ENCODE measurements at regions not wholly inside any gene's neighbourhood (a gene's known extent, or its start where the extent isn't known, plus 50 kb on each side); places are given as distances from the start of the nearest gene placed in this dataset.

DNA sequence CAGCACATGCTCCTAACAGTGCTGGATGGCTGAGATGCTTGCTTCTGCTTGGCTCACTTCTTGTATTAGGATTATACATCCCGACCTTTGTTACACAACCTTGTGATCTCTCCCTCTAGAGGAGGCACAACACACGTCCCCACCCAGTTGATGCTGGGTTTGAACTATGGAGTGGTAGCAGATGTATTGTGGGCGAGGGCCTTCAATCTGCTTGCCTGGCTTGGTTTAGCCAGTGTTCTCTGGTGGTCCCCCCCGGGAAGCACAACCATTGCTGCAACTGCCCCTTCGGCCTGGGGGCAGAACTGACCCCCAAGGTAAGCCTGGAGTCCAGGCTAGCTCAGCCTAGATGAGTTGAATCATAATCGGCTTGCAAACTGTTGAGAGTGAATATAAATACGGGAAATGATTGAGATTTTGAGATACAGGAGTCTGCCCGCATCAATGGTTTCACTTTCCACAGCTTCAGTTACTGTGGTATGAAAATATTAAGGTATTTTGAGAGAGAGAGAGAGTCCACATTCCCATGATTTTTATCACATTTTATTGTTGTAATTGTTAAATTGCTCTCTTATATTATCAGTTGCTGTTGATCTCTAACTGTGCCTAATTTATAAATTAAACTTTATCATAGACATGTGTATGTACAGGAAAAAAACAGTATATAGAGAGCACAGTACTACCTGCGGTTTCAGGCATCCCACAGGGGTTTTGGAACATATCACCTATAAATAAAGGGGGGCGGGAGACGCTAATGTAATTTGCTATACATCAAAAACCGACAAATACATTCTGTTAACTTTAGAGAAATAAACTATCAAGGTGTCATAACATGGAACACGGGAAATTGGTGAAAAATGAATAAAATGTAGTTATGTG lies 482.0 kb upstream of the B3GAT1 start:
- Histone ChIP-seq H3K4me3 (no peak overlapping the region), H3K36me3 (no peaks in the 10 kb centered on the region)
- WGBS, 2 donors (ENCODE audit: low coverage in 1 of 2) = 69 to 75% methylated on average over 7 to 13 of the region's 13 CpGs

DNA sequence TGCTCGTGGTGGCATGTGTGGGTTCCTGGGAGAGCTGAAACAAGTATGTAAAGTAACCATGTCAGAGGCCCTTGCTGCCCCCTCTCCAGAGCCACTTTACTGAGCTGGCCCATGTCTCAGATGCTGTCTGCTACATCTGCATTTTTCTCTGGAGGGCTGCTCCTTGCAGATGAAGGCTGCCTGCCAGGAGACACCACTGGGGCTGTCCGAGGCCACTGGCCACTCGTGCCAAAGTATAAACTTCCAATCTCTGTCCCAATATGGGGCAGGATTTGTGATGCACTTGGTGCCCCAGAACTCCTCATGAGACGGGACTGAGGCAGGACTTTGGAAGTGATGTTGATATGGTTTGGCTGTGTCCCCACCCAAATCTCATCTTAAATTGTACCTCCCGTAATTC lies 478.4 kb upstream of the B3GAT1 start:
- H3K27me3 ChIP-seq = peaks cover 4% of the 10 kb centered on the region
- no peak for DNase-seq
- no peaks in the 10 kb centered on the region for H3K9me3 ChIP-seq
- no peaks in the 10 kb centered on the region for H3K4me1 ChIP-seq
- in situ Hi-C loops (cut with MboI; ENCODE audit: low pct_ligation_motif_present in 1 of 4, low pct_unique_long_range_greater_than_20kb in 1 of 4, low sequenced_read_pairs in 3 of 4) (no loop called here), intact Hi-C loops (cut with DNase I; ENCODE audit: low total_unique reads) (no loop called here)
- no peak overlapping the region for H3K4me3 ChIP-seq
- WGBS, 2 donors (ENCODE audit: low coverage in 1 of 2) = 20 to 60% methylated on average over 1 to 5 of the region's 5 CpGs
- no peak overlapping the region for H3K27ac ChIP-seq
- no peaks in the 10 kb centered on the region for H3K36me3 ChIP-seq
- no peak for TF ChIP-seq EP300 (IDR thresholded peaks at IDR 0.05; ENCODE audit: low read depth)
- no peak for TF ChIP-seq POLR2A (IDR thresholded peaks at IDR 0.05)
- TF ChIP-seq, protein P1, sequence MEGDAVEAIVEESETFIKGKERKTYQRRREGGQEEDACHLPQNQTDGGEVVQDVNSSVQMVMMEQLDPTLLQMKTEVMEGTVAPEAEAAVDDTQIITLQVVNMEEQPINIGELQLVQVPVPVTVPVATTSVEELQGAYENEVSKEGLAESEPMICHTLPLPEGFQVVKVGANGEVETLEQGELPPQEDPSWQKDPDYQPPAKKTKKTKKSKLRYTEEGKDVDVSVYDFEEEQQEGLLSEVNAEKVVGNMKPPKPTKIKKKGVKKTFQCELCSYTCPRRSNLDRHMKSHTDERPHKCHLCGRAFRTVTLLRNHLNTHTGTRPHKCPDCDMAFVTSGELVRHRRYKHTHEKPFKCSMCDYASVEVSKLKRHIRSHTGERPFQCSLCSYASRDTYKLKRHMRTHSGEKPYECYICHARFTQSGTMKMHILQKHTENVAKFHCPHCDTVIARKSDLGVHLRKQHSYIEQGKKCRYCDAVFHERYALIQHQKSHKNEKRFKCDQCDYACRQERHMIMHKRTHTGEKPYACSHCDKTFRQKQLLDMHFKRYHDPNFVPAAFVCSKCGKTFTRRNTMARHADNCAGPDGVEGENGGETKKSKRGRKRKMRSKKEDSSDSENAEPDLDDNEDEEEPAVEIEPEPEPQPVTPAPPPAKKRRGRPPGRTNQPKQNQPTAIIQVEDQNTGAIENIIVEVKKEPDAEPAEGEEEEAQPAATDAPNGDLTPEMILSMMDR (IDR thresholded peaks at IDR 0.05) = no peak
- TF ChIP-seq POLR2AphosphoS5 (IDR thresholded peaks at IDR 0.05) = no peak

More for the DNA sequence above, 482.0 kb upstream of the B3GAT1 start:
- in situ Hi-C loops (cut with MboI; ENCODE audit: low pct_ligation_motif_present in 1 of 4, low pct_unique_long_range_greater_than_20kb in 1 of 4, low sequenced_read_pairs in 3 of 4) = no loop called here
- intact Hi-C loops (cut with DNase I; ENCODE audit: low total_unique reads) = no loop called here
- no peak for DNase-seq
- no peaks in the 10 kb centered on the region for H3K9me3 ChIP-seq
- TF ChIP-seq POLR2AphosphoS5 (IDR thresholded peaks at IDR 0.05) = no peak
- TF ChIP-seq, protein P1 (IDR thresholded peaks at IDR 0.05) = no peak
- no peak for TF ChIP-seq EP300 (IDR thresholded peaks at IDR 0.05; ENCODE audit: low read depth)
- no peak for TF ChIP-seq POLR2A (IDR thresholded peaks at IDR 0.05)
- H3K27ac ChIP-seq = no peak overlapping the region
- H3K27me3 ChIP-seq = no peaks in the 10 kb centered on the region
- no peaks in the 10 kb centered on the region for H3K4me1 ChIP-seq

DNA sequence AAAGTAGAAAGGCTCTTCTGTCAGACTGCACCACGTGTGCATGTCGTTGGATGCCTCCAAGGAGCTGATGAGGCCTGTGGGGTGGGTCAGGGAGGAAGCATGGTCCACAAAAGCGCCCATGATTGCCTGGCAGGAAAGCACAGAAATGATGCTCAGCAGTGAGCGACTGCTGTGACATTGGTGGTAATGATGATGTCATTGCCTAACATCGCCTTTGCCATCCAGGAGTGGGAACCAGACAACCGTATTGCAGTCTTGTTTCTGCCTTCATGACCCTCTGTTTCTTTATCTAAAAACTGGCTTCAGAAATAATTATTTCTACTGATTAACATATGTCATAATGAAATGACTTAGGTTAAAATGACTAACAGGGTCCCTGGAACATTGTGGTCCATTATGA lies 477.8 kb upstream of the B3GAT1 start:
- 76 to 88% methylated on average over 3 to 6 of the region's 6 CpGs for WGBS, 2 donors (ENCODE audit: low coverage in 1 of 2)
- intact Hi-C loops (cut with DNase I; ENCODE audit: low total_unique reads) (no loop called here), in situ Hi-C loops (cut with MboI; ENCODE audit: low pct_ligation_motif_present in 1 of 4, low pct_unique_long_range_greater_than_20kb in 1 of 4, low sequenced_read_pairs in 3 of 4) (no loop called here)
- DNase-seq = no peak
- Histone ChIP-seq H3K4me3 (no peak overlapping the region), H3K4me1 (no peaks in the 10 kb centered on the region), H3K36me3 (no peaks in the 10 kb centered on the region), H3K27ac (no peak overlapping the region), H3K9me3 (no peaks in the 10 kb centered on the region), H3K27me3 (peaks cover 4% of the 10 kb centered on the region)
- TF ChIP-seq POLR2A (IDR thresholded peaks at IDR 0.05) (no peak), POLR2AphosphoS5 (IDR thresholded peaks at IDR 0.05) (no peak), EP300 (IDR thresholded peaks at IDR 0.05; ENCODE audit: low read depth) (no peak)
- TF ChIP-seq, protein P1 (IDR thresholded peaks at IDR 0.05) = no peak

DNA sequence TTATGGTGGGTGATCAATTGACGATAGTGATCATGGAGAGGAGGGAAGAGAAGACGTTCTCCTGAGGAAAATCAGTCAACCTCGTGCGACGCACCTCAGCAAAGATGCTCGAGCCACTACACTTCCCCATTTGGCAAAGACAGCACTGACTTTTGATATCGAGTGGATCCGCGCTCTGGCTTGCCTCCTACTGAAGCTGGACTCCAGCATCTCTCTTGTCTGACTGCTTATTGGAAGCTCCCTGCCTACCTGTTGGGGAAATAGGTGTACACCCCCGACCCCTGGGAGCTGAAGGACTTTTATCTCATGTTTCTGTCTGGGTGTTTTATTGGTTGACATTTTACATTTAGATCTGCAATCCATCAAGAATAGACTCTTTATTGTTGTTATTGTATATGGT lies 476.8 kb upstream of the B3GAT1 start:
- Histone ChIP-seq H3K4me3 (no peak overlapping the region), H3K27me3 (peaks cover 4% of the 10 kb centered on the region), H3K9me3 (no peaks in the 10 kb centered on the region), H3K36me3 (no peaks in the 10 kb centered on the region), H3K4me1 (no peaks in the 10 kb centered on the region), H3K27ac (no peak overlapping the region)
- TF ChIP-seq, protein P1 (IDR thresholded peaks at IDR 0.05) = no peak
- TF ChIP-seq POLR2AphosphoS5 (IDR thresholded peaks at IDR 0.05) (no peak), EP300 (IDR thresholded peaks at IDR 0.05; ENCODE audit: low read depth) (no peak), POLR2A (IDR thresholded peaks at IDR 0.05) (no peak)
- 41 to 68% methylated on average over 5 to 10 of the region's 10 CpGs for WGBS, 2 donors (ENCODE audit: low coverage in 1 of 2)
- intact Hi-C loops (cut with DNase I; ENCODE audit: low total_unique reads) (no loop called here), in situ Hi-C loops (cut with MboI; ENCODE audit: low pct_ligation_motif_present in 1 of 4, low pct_unique_long_range_greater_than_20kb in 1 of 4, low sequenced_read_pairs in 3 of 4) (no loop called here)
- no peak for DNase-seq
